Keratinocyte (primary cell): ENCODE measurements at regions not wholly inside any gene's neighbourhood (a gene's known extent, or its start where the extent isn't known, plus 50 kb on each side); places are given as distances from the start of the nearest gene placed in this dataset.

ENCODE experiments used
- DNase-seq: peaks from one replicate; pipeline ENCODE4 v3.0.0-alpha.2; 2011; ENCODE audit warnings: low read depth, missing footprints, low spot score
- FAIRE-seq: peaks from 2 replicates; lab custom pipeline; 2011; peaks lifted over from hg19 to GRCh38; lab: Jason Lieb, UNC
- H2AFZ ChIP-seq: 2 replicates; pipeline ENCODE4 v1.6.0; 2012; ENCODE audit warnings: low read length, control low read depth, inconsistent platforms; ENCODE audit not compliant: control insufficient read depth
- H3K27ac ChIP-seq: 2 replicates; pipeline ENCODE4 v1.5.1; 2011; ENCODE audit warnings: low read length; ENCODE audit not compliant: control insufficient read depth, insufficient read depth
- H3K27me3 ChIP-seq: 3 replicates; pipeline ENCODE4 v1.6.0; 2011; ENCODE audit warnings: low read length; ENCODE audit not compliant: control insufficient read depth, insufficient read depth; ENCODE audit errors: extremely low read depth
- H3K36me3 ChIP-seq, 2 experiments: 2 replicates in 1 of 2; 3 replicates in 1 of 2; pipeline ENCODE4 v1.5.1; 2011; ENCODE audit warnings: low read length in 2 of 2, mild to moderate bottlenecking in 1 of 2; ENCODE audit not compliant: control insufficient read depth in 2 of 2, insufficient read depth in 2 of 2; ENCODE audit errors: extremely low read depth in 1 of 2
- H3K4me1 ChIP-seq: 3 replicates; pipeline ENCODE4 v1.5.1; 2011; ENCODE audit warnings: low read length; ENCODE audit not compliant: control insufficient read depth, insufficient read depth; ENCODE audit errors: extremely low read depth
- H3K4me2 ChIP-seq: 3 replicates; pipeline ENCODE4 v1.6.0; 2011; ENCODE audit warnings: low read depth, low read length; ENCODE audit not compliant: control insufficient read depth, insufficient read depth; ENCODE audit errors: extremely low read depth
- H3K4me3 ChIP-seq, 3 experiments: fragments of 200-600 bp in 1 of 3; sonication (generic) in 1 of 3; 2 replicates in 2 of 3; 3 replicates in 1 of 3; pipeline ENCODE4 v1.5.1; 2011 to 2016; ENCODE audit warnings: low read length in 3 of 3, mild to moderate bottlenecking in 3 of 3, control low read depth in 2 of 3, inconsistent platforms in 1 of 3, low read depth in 1 of 3, mixed read lengths in 1 of 3, mixed run types in 1 of 3, moderate library complexity in 1 of 3; ENCODE audit not compliant: control insufficient read depth in 2 of 3, insufficient read depth in 2 of 3; ENCODE audit errors: extremely low read depth in 1 of 3
- H3K79me2 ChIP-seq: 2 replicates; pipeline ENCODE4 v1.6.0; 2012; ENCODE audit warnings: low read length; ENCODE audit not compliant: control insufficient read depth, insufficient read depth
- H3K9ac ChIP-seq: 3 replicates; pipeline ENCODE4 v1.6.0; 2011; ENCODE audit warnings: low read length; ENCODE audit not compliant: control insufficient read depth, insufficient read depth; ENCODE audit errors: extremely low read depth
- H3K9me1 ChIP-seq: 3 replicates; pipeline ENCODE4 v1.6.0; 2011; ENCODE audit warnings: low read length; ENCODE audit not compliant: control insufficient read depth, insufficient read depth; ENCODE audit errors: extremely low read depth
- H3K9me3 ChIP-seq: 2 replicates; pipeline ENCODE4 v1.5.1; 2012; ENCODE audit warnings: low read depth, low read length; ENCODE audit not compliant: control insufficient read depth
- H4K20me1 ChIP-seq: 3 replicates; pipeline ENCODE4 v1.6.0; 2011; ENCODE audit warnings: low read length; ENCODE audit not compliant: control insufficient read depth, insufficient read depth; ENCODE audit errors: extremely low read depth
- EZH2 ChIP-seq: IDR thresholded peaks from one replicate; pipeline ENCODE4 v1.6.1; 2012; ENCODE audit warnings: inconsistent platforms, mild to moderate bottlenecking, low read length, moderate library complexity
- dilution Hi-C: fragments of 300-500 bp; cut with MboI; formaldehyde crosslinking; loops from one replicate; pipeline ENCODE4 v1.7.0; 2020; ENCODE audit warnings: low sequenced_read_pairs; ENCODE audit not compliant: extremely low pct_ligation_motif_present
- TF ChIP-seq, protein P1 (sequence below), 3 experiments: IDR thresholded peaks in 1 of 3; conservative IDR thresholded peaks in 1 of 3; optimal IDR thresholded peaks in 1 of 3; 2 replicates in 2 of 3; 3 replicates in 1 of 3; pipeline versions ENCODE3 to v1.5.1; 2011; ENCODE audit warnings: low read length in 3 of 3, mild to moderate bottlenecking in 3 of 3, moderate library complexity in 2 of 3, control low read depth in 1 of 3, inconsistent platforms in 1 of 3; ENCODE audit not compliant: insufficient read depth in 2 of 3; ENCODE audit errors: extremely low read depth in 1 of 3

DNA sequence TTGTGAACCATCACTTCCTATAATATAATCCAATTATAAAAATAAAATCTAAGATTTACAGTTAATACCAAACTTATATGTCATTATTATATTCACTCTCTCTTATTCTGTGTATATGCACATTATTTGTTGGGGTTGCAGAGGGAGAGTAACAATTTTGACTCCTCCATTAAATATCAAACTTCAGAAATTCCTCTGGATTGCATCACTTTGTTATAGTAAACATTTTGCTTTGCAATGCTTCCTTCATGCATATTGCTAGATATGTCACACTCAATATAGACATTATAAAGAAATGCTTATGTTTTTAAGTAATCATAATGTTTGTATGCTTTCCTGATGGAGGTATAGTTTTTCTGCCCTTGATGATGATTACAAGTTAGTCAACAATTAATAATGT lies 999.0 kb upstream of the ADGRL2 start:
- no peaks in the 10 kb centered on the region for H3K9me1 ChIP-seq
- no peaks in the 10 kb centered on the region for H3K79me2 ChIP-seq
- no peaks in the 10 kb centered on the region for H4K20me1 ChIP-seq
- no peak overlapping the region for H3K4me2 ChIP-seq
- no peak overlapping the region for H3K9ac ChIP-seq
- DNase-seq (no peak), FAIRE-seq (no peak)
- no peaks in the 10 kb centered on the region for H3K9me3 ChIP-seq
- no peaks in the 10 kb centered on the region for H3K36me3 ChIP-seq
- H3K4me1 ChIP-seq, result no peaks in the 10 kb centered on the region
- no peak overlapping the region for H3K27ac ChIP-seq
- no peaks in the 10 kb centered on the region for H3K27me3 ChIP-seq
- H2AFZ ChIP-seq, result no peak overlapping the region
- TF ChIP-seq, protein P1, sequence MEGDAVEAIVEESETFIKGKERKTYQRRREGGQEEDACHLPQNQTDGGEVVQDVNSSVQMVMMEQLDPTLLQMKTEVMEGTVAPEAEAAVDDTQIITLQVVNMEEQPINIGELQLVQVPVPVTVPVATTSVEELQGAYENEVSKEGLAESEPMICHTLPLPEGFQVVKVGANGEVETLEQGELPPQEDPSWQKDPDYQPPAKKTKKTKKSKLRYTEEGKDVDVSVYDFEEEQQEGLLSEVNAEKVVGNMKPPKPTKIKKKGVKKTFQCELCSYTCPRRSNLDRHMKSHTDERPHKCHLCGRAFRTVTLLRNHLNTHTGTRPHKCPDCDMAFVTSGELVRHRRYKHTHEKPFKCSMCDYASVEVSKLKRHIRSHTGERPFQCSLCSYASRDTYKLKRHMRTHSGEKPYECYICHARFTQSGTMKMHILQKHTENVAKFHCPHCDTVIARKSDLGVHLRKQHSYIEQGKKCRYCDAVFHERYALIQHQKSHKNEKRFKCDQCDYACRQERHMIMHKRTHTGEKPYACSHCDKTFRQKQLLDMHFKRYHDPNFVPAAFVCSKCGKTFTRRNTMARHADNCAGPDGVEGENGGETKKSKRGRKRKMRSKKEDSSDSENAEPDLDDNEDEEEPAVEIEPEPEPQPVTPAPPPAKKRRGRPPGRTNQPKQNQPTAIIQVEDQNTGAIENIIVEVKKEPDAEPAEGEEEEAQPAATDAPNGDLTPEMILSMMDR (optimal IDR thresholded peaks at IDR 0.05 in 1 of 3, IDR thresholded peaks at IDR 0.05 in 1 of 3, conservative IDR thresholded peaks at IDR 0.05 in 1 of 3; ENCODE audit: extremely low read depth in 1 of 3, insufficient read depth in 2 of 3, low read length in 3 of 3), result no peak
- no peak for TF ChIP-seq EZH2
- no peak overlapping the region for H3K4me3 ChIP-seq
- dilution Hi-C loops, result no loop called here

DNA sequence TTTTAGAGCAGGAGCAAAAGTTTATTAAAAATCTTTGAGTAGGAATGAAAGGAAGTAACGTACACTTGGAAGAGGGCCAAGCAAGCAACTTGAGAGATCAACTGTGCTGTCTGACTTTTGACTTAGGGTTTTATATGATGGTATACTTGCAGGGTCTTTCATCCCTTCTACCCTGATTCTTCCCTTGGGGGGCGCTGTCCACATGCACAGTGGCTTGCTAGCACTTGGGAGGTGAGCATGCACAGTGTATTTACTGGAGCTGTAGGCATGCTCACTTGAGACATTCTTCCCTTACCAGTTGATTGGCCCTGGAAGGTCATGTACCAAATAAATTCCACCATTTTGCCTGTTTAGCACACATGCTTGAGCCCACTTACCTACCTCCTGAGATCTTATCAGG lies 1001.3 kb upstream of the ADGRL2 start:
- Histone ChIP-seq H3K9me3 (no peaks in the 10 kb centered on the region), H3K4me3 (no peak overlapping the region), H3K4me1 (no peaks in the 10 kb centered on the region), H4K20me1 (no peaks in the 10 kb centered on the region), H3K36me3 (no peaks in the 10 kb centered on the region), H3K9me1 (no peaks in the 10 kb centered on the region), H3K27me3 (no peaks in the 10 kb centered on the region), H3K27ac (no peak overlapping the region), H3K79me2 (no peaks in the 10 kb centered on the region), H2AFZ (no peak overlapping the region), H3K9ac (no peak overlapping the region), H3K4me2 (no peak overlapping the region)
- dilution Hi-C loops, result no loop called here
- no peak for DNase-seq
- TF ChIP-seq EZH2, result no peak
- TF ChIP-seq, protein P1 (optimal IDR thresholded peaks at IDR 0.05 in 1 of 3, IDR thresholded peaks at IDR 0.05 in 1 of 3, conservative IDR thresholded peaks at IDR 0.05 in 1 of 3; ENCODE audit: extremely low read depth in 1 of 3, insufficient read depth in 2 of 3, low read length in 3 of 3), result no peak
- no peak for FAIRE-seq
